ENCODE measurements at regions not wholly inside any gene's neighbourhood (a gene's known extent, or its start where the extent isn't known, plus 50 kb on each side); places are given as distances from the start of the nearest gene placed in this dataset.

- 0 out of 2 replicates have a peak, but pooled peaks cover 4% of the 10 kb centered on the region for H3F3A ChIP-seq (ENCODE audit: control insufficient read depth, insufficient read depth)
These were observed 351.2 kb downstream of the RAP2B start for GRCh38 chr3:153513236-153513635.

GRCh38 chr3:153528473-153528872 lies 366.4 kb downstream of the RAP2B start:
- no peak for TF ChIP-seq EZH2phosphoT487 (IDR thresholded peaks at IDR 0.05; ENCODE audit: borderline replicate concordance, low read length)
- no peak for TF ChIP-seq CTCF (IDR thresholded peaks at IDR 0.05; ENCODE audit: low read depth, low read length, poor library complexity, severe bottlenecking)
- H3K9me2 ChIP-seq (replicated peaks; ENCODE audit: control insufficient read depth, low read length) = no peaks in the 10 kb centered on the region
- H3K9me3 ChIP-seq (ENCODE audit: control insufficient read depth, insufficient read depth, low read length) = no peaks in the 10 kb centered on the region
- H4K20me1 ChIP-seq (ENCODE audit: control insufficient read depth, insufficient read depth, low read depth, low read length) = no peaks in the 10 kb centered on the region
- H3K27me3 ChIP-seq (ENCODE audit: control insufficient read depth, low read length) = no peaks in the 10 kb centered on the region
- no peak overlapping the region for H3K27ac ChIP-seq (ENCODE audit: low read depth, low read length)
- H3K4me1 ChIP-seq (ENCODE audit: control insufficient read depth, low read length) = no peaks in the 10 kb centered on the region
- H3F3A ChIP-seq (ENCODE audit: control insufficient read depth, insufficient read depth) = no peaks in the 10 kb centered on the region
- no peak overlapping the region for H3K4me3 ChIP-seq (ENCODE audit: low read length)
- H3K79me2 ChIP-seq (ENCODE audit: control insufficient read depth, low read length) = no peaks in the 10 kb centered on the region
- no peak overlapping the region for H3K4me2 ChIP-seq (ENCODE audit: low read length)
- H3K36me3 ChIP-seq (ENCODE audit: control insufficient read depth, low read length) = no peaks in the 10 kb centered on the region; the same call in 1 of the 2 replicates

More at GRCh38 chr3:153513236-153513635, 351.2 kb downstream of the RAP2B start:
- Histone ChIP-seq H3K79me2 (ENCODE audit: control insufficient read depth, low read length) (no peaks in the 10 kb centered on the region), H3K4me2 (ENCODE audit: low read length) (no peak overlapping the region), H4K20me1 (ENCODE audit: control insufficient read depth, insufficient read depth, low read depth, low read length) (no peaks in the 10 kb centered on the region), H3K4me1 (ENCODE audit: control insufficient read depth, low read length) (no peaks in the 10 kb centered on the region), H3K27ac (ENCODE audit: low read depth, low read length) (no peak overlapping the region), H3K27me3 (ENCODE audit: control insufficient read depth, low read length) (no peaks in the 10 kb centered on the region), H3K36me3 (ENCODE audit: control insufficient read depth, low read length) (no peaks in the 10 kb centered on the region), H3K4me3 (ENCODE audit: low read length) (no peak overlapping the region), H3K9me2 (replicated peaks; ENCODE audit: control insufficient read depth, low read length) (no peaks in the 10 kb centered on the region), H3K9me3 (ENCODE audit: control insufficient read depth, insufficient read depth, low read length) (peaks cover 2% of the 10 kb centered on the region; the same call in 1 of the 2 replicates)
- TF ChIP-seq EZH2phosphoT487 (IDR thresholded peaks at IDR 0.05; ENCODE audit: borderline replicate concordance, low read length) = no peak
- TF ChIP-seq CTCF (IDR thresholded peaks at IDR 0.05; ENCODE audit: low read depth, low read length, poor library complexity, severe bottlenecking) = peak; percentile 47

GRCh38 chr3:153539263-153539662 lies 377.2 kb downstream of the RAP2B start:
- Histone ChIP-seq H3K9me2 (replicated peaks; ENCODE audit: control insufficient read depth, low read length) (no peaks in the 10 kb centered on the region), H3K4me2 (ENCODE audit: low read length) (no peak overlapping the region), H3K79me2 (ENCODE audit: control insufficient read depth, low read length) (no peaks in the 10 kb centered on the region), H3K27ac (ENCODE audit: low read depth, low read length) (no peak overlapping the region), H3F3A (ENCODE audit: control insufficient read depth, insufficient read depth) (no peaks in the 10 kb centered on the region), H3K4me3 (ENCODE audit: low read length) (no peak overlapping the region), H3K27me3 (ENCODE audit: control insufficient read depth, low read length) (no peaks in the 10 kb centered on the region), H3K36me3 (ENCODE audit: control insufficient read depth, low read length) (no peaks in the 10 kb centered on the region), H3K9me3 (ENCODE audit: control insufficient read depth, insufficient read depth, low read length) (no peaks in the 10 kb centered on the region), H3K4me1 (ENCODE audit: control insufficient read depth, low read length) (no peaks in the 10 kb centered on the region), H4K20me1 (ENCODE audit: control insufficient read depth, insufficient read depth, low read depth, low read length) (no peaks in the 10 kb centered on the region)
- TF ChIP-seq EZH2phosphoT487 (IDR thresholded peaks at IDR 0.05; ENCODE audit: borderline replicate concordance, low read length) (no peak), CTCF (IDR thresholded peaks at IDR 0.05; ENCODE audit: low read depth, low read length, poor library complexity, severe bottlenecking) (no peak)
